CD4-positive, alpha-beta T cell treated with Interleukin-17A for 4 hours (primary cell): ENCODE measurements at regions not wholly inside any gene's neighbourhood (a gene's known extent, or its start where the extent isn't known, plus 50 kb on each side); places are given as distances from the start of the nearest gene placed in this dataset.

ENCODE experiments used
- DNase-seq: peaks from one replicate; pipeline ENCODE4 v3.0.0-alpha.2; 2020; ENCODE audit warnings: mixed read lengths

GRCh38 chr5:74576941-74577456 is 63.5 kb downstream of the ENC1 start:
- no peak for DNase-seq

GRCh38 chr5:74575741-74576538 is 64.6 kb downstream of the ENC1 start:
- DNase-seq = no peak

GRCh38 chr5:74570250-74570649 is 70.3 kb downstream of the ENC1 start:
- no peak for DNase-seq

GRCh38 chr5:74567411-74567995 is 73.0 kb downstream of the ENC1 start:
- no peak for DNase-seq

- no peak for DNase-seq
Observed at GRCh38 chr5:74562122-74562521, 78.4 kb downstream of the ENC1 start.

GRCh38 chr5:74560245-74560644 is 80.3 kb downstream of the ENC1 start:
- DNase-seq = no peak

GRCh38 chr5:74556631-74557595 is 83.6 kb downstream of the ENC1 start:
- DNase-seq = no peak

- no peak for DNase-seq
Observed at GRCh38 chr5:74556006-74556405, 84.5 kb downstream of the ENC1 start.

GRCh38 chr5:74552101-74552500 is 88.4 kb downstream of the ENC1 start:
- DNase-seq = no peak

- no peak for DNase-seq
Observed at GRCh38 chr5:74550927-74551326, 89.6 kb downstream of the ENC1 start.

- no peak for DNase-seq
Observed at GRCh38 chr5:74549384-74549783, 91.1 kb downstream of the ENC1 start.

GRCh38 chr5:74546796-74547195 is 93.7 kb downstream of the ENC1 start:
- no peak for DNase-seq

- DNase-seq = no peak
Observed at GRCh38 chr5:74544811-74545210, 95.7 kb downstream of the ENC1 start.

GRCh38 chr5:74543162-74543995 is 97.1 kb downstream of the ENC1 start:
- DNase-seq = no peak

GRCh38 chr5:74542482-74542881 is 98.0 kb downstream of the ENC1 start:
- DNase-seq = no peak

- no peak for DNase-seq
Observed at GRCh38 chr5:74541381-74541781, 99.1 kb downstream of the ENC1 start.

- no peak for DNase-seq
Observed at GRCh38 chr5:74540622-74541021, 99.9 kb downstream of the ENC1 start.

GRCh38 chr5:74539986-74540385 is 100.5 kb downstream of the ENC1 start:
- no peak for DNase-seq

- no peak for DNase-seq
Observed at GRCh38 chr5:74538206-74538661, 102.3 kb downstream of the ENC1 start.

GRCh38 chr5:74536658-74537057 is 103.9 kb downstream of the ENC1 start:
- DNase-seq = no peak

GRCh38 chr5:74535926-74536325 is 104.6 kb downstream of the ENC1 start:
- DNase-seq = no peak
